GM19467 (cell line): ENCODE measurements at regions not wholly inside any gene's neighbourhood (a gene's known extent, or its start where the extent isn't known, plus 50 kb on each side); places are given as distances from the start of the nearest gene placed in this dataset.

Experiments
- ATAC-seq: cut with Tn5 transposase; IDR thresholded peaks from one replicate; pipeline ENCODE4 v1.9.1; 2021; ENCODE audit warnings: mild to moderate bottlenecking, moderate library complexity; ENCODE audit not compliant: unreplicated experiment

DNA sequence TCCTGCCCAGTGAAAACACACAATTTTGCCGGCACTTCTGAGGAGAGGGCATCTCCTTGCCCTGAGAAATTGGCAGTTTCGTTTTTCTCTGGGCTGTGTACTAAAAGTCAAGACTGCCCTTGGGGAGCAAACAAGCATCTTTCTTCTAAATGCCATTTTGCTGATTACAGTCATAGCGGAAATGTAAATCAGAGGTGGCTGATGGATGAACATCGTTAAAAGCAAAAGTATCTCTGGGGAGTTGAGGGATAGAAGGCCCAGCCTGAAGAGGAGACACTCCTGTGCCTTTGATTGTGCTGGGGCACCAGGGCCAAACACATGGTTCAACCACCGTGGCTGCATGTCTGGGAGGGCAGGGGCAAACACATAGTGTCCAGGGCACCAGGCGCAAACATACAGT, 49.8 kb downstream of the ABCC12 start:
- no peak for ATAC-seq

DNA sequence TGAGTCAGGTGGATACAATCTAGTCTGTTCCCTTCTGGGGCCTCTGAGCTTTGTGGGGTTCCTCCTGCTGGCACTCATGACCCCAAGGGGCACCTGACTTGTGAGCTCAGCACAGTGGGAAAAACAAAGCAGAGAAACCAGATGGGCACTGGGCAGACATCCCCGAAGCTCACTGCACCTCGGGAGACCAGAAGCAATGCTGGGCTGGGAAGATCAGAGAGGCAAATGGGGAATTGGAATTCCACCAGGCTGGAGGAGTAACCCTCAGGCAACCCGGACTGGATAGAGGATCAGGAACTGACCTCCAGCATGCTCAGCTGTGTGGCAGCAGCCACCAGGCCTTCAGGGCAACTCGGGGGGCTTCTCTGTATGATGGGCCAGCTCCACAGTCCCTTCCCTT, 50.3 kb downstream of the ABCC12 start:
- ATAC-seq = no peak

DNA sequence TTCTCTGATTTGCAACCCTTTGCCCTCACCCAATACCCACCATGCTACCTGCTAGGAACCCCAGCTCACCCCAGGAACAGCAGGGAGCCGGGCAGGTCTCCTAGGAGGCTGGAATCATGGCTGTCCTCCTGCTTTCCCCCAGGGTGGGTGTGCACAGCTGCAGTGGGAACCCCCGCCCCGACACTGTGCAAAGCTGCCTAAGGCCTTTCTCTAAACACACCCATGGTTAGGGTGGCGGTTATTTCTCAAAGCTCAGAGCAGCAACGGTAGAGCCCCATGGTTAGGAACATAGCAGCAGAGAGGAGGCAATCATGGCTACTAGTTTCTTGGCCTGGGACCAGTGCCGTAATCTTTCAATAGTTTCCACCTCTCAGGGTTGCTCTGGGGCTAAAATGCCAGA, 52.2 kb downstream of the ABCC12 start:
- ATAC-seq = no peak

- no peak for ATAC-seq
Observed at GRCh38 chr16:48102083-48103008, 53.4 kb downstream of the ABCC12 start.

- ATAC-seq = no peak
Observed at GRCh38 chr16:48101069-48101674, 54.6 kb downstream of the ABCC12 start.

DNA sequence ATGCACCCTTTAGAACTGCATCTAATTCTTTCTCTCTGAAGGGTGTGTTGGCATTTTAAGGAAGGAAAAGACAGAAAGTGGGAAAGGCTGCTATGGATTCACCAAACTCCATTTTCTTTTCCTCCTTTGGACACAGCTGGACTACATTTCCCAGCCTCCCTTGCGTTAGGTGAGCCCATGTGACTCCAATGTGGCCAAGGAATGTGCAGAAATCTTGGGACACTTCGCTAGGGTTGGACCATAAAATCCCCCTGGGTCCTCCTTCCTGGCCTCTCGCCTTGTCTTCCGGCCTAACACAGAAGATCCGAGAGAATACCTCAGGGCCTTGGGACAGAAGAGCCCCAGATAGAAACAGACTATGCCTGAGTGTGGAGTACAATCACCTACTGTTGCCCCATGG, 56.3 kb downstream of the ABCC12 start:
- ATAC-seq = no peak

DNA sequence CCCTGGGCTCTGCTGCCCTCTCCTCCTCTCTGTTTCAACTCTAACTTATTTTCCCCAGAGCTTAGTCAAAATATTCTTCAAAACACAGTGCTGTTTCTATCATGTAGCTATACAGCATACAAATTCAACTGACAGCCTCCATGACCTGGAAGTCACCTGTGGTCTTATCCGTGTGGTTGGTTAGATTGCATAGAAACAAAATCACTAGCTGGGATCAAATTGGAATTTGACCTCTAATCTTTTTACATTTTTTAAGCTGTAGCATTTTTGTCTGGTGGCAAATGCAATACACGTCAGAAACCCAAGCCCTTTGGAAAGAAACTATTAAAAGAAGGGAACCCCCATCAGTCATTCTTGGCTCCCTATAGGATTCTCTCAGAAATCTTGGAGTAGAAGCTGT, 57.3 kb downstream of the ABCC12 start:
- no peak for ATAC-seq

DNA sequence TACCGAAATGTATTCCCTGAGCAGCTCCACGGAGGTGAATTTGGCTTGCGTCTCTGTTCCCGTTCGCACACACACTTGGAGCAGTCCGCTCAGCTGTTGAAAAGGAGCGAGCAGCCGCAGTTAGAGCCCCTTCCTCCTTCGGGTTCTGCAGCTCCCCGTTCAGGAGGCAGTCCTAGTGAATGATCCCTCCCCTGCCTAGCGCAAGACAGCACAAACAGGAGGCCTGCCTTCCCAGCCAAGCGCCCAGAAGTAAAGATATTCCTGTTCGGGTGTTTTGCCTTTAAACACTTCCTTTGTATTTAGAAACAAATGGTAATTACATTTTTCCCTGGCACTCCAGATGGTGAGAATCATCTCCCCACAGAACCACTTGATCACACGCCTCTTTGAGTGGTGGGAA, 64.7 kb downstream of the ABCC12 start:
- ATAC-seq = no peak

DNA sequence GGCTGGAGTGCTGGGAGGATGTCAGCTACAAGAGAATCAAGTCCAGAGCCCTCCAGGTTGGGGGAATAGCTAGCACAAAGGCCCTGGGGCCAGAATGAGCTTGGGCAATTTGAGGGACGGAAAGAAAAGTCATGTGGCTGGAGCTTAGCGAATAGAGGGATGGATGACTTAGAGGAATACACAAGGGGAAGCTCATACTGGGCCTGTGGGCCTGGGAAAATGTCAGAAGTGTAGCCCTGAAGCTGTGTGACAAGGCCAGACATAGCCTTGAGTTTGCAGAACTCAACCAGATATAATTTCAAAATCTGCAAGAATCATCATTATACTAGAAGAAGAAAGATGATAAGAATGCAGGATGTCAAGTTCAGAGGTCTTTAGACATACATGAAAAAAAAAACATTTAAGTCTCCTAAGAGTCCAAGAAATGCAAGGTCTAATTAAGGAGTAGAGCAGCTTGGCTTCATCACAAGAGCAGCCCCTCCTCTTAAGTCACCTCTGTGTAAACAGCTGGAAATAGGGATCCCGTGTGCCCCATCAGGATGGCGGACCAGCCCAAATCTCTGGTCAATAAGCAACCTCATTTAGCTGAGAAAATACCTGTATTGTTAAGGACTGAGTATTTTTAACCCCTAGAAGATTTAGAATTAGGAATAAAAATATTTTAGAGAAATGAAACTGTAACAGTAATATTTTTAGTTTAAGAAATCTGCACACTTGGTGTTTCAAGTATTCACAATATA, 66.6 kb downstream of the ABCC12 start:
- ATAC-seq = no peak

DNA sequence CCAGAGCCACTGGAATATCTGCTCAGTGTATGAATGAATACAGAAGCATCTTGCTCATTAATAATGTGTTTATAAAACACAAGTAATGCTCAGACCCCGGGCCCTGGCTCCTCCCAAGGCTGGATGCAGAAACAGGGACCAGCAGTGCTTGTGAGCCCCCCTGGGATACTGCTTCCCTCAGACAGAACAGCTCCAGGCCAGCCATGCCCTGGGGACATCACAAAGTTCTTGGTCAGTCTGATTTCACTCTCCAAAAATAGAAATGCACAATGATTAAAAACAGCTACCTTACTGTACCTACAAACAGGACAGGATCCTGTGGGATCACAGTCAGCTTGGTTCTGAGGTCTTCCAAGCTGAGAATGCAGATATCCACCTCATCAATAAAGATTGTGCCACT, 68.2 kb downstream of the ABCC12 start:
- ATAC-seq = no peak

- no peak for ATAC-seq
Observed at GRCh38 chr16:48086422-48086821, 69.4 kb downstream of the ABCC12 start.

DNA sequence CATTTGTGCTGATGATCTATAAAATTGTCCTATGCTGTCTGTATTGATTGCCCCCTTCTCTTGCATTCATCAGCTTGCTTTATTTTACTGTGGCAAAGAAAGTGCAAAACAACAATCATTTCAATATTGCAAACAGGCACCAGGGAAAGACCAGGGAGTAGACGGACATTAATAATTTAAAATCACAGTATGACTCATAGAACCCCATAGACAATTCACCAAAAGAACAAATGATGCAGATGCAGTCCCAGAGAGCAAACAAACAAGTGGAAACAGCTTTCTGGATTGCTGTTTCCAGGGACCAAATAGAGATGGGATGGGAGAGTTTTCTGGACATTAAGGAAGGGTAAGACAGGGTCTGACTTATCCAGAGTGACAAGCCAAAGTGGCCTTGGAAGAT, 70.1 kb downstream of the ABCC12 start:
- ATAC-seq = no peak

DNA sequence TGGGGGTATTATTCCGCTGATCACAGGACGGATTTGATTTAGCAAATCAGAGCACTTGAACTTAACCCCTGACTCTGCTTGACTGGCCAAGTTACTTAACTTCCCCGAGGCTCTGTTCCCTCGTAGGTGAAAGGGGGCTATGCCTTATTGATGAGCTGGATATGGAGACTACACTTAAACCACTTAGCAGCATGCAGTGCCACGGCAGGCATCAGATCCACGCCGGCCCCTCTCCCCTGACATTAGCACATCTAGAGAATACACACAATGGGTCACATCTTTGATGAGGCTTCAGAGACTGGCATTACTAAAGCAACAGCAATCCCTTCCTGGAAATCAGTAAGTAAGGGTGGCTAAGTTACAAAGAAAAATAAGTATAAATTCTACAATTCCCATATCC, 71.0 kb downstream of the ABCC12 start:
- no peak for ATAC-seq

GRCh38 chr16:48082516-48082915, 73.3 kb downstream of the ABCC12 start:
- no peak for ATAC-seq

DNA sequence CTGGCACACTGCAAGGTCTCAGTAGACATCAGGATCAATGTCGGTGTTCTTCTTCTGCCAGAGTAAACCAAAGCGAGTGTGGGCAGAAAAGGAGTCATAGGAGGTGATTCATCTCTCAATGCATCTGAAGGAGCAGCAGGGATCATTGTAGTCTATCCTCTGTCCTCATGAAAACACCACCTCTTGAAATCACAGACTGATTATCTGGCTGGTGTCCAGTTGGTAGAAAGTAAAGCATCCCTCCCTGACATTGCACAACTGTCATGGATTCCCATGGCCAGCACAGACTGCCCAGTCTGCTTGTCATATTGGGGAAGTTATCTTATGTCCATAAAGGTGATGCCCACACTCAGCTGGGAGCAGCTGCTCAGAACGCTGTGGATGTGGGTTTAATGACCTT, 74.1 kb downstream of the ABCC12 start:
- ATAC-seq = no peak

GRCh38 chr16:48076455-48077012, 79.3 kb downstream of the ABCC12 start:
- ATAC-seq = no peak

GRCh38 chr16:48075398-48075797, 80.4 kb downstream of the ABCC12 start:
- no peak for ATAC-seq

- no peak for ATAC-seq
Observed at GRCh38 chr16:48067388-48067787, 88.4 kb downstream of the ABCC12 start.

GRCh38 chr16:48064971-48065370, 90.8 kb downstream of the ABCC12 start:
- no peak for ATAC-seq

- ATAC-seq = no peak
Observed at GRCh38 chr16:48062681-48063080, 93.1 kb downstream of the ABCC12 start.

DNA sequence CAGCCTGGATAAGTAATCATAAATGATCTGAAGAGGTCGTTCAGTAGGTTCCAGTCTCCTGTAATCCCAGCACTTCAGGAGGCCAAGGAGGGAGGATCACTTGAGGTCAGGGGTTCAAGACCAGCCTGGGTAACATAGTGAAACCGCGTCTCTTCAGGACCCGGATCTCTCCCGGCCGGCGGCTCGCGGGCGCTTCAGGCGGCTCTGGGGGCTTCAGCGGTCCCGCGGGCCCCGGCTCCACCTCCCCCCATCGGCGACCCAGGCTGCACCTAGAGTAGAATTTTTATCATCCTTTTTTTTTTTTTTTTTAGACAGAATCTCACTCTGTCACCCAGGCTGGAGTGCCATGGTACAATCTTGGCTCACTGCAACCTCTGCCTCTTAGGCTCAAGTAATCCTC, 95.9 kb downstream of the ABCC12 start:
- ATAC-seq = no peak
